ENCODE measurements at regions not wholly inside any gene's neighbourhood (a gene's known extent, or its start where the extent isn't known, plus 50 kb on each side); places are given as distances from the start of the nearest gene placed in this dataset.
"Not testable (repeated sequence)": the region's sequence is repeated elsewhere in the genome, so short reads cannot be mapped to it uniquely, and the experiment has no call there.

GRCh38 chr3:159458010-159458409, 530.6 kb upstream of the IL12A start:
- peak; percentile 33 for DNase-seq (ENCODE audit: low read depth)

GRCh38 chr3:159458982-159459381, 529.7 kb upstream of the IL12A start:
- no peak for DNase-seq (ENCODE audit: low read depth)

GRCh38 chr3:159472611-159473010, 516.0 kb upstream of the IL12A start:
- DNase-seq (ENCODE audit: low read depth) = no peak

GRCh38 chr3:159473206-159473605, 515.4 kb upstream of the IL12A start:
- no peak for DNase-seq (ENCODE audit: low read depth)

GRCh38 chr3:159480046-159480445, 508.6 kb upstream of the IL12A start:
- DNase-seq (ENCODE audit: low read depth) = no peak

- DNase-seq (ENCODE audit: low read depth) = no peak
These were observed 506.2 kb upstream of the IL12A start for GRCh38 chr3:159482241-159482993.

GRCh38 chr3:159482994-159483367, 505.7 kb upstream of the IL12A start:
- no peak for DNase-seq (ENCODE audit: low read depth)

GRCh38 chr3:159486580-159486979, 502.1 kb upstream of the IL12A start:
- DNase-seq (ENCODE audit: low read depth) = no peak

- DNase-seq (ENCODE audit: low read depth) = no peak
These were observed 501.3 kb upstream of the IL12A start for GRCh38 chr3:159487304-159487703.

GRCh38 chr3:159488602-159489001, 500.0 kb upstream of the IL12A start:
- DNase-seq (ENCODE audit: low read depth) = no peak

GRCh38 chr3:159497361-159497760, 491.3 kb upstream of the IL12A start:
- no peak for DNase-seq (ENCODE audit: low read depth)

GRCh38 chr3:159499031-159499793, 489.4 kb upstream of the IL12A start:
- DNase-seq (ENCODE audit: low read depth) = no peak

- DNase-seq (ENCODE audit: low read depth) = no peak
These were observed 487.6 kb upstream of the IL12A start for GRCh38 chr3:159501029-159501428.

- no peak for DNase-seq (ENCODE audit: low read depth)
These were observed 485.6 kb upstream of the IL12A start for GRCh38 chr3:159502986-159503385.

- DNase-seq (ENCODE audit: low read depth) = not testable (repeated sequence)
These were observed 477.6 kb upstream of the IL12A start for GRCh38 chr3:159510988-159511387.

- no peak for DNase-seq (ENCODE audit: low read depth)
These were observed 475.2 kb upstream of the IL12A start for GRCh38 chr3:159513444-159513843.

GRCh38 chr3:159513867-159514380, 474.7 kb upstream of the IL12A start:
- DNase-seq (ENCODE audit: low read depth) = no peak

GRCh38 chr3:159517105-159517504, 471.5 kb upstream of the IL12A start:
- no peak for DNase-seq (ENCODE audit: low read depth)

- no peak for DNase-seq (ENCODE audit: low read depth)
These were observed 468.0 kb upstream of the IL12A start for GRCh38 chr3:159520638-159521037.

- no peak for DNase-seq (ENCODE audit: low read depth)
These were observed 466.4 kb upstream of the IL12A start for GRCh38 chr3:159522276-159522675.

- no peak for DNase-seq (ENCODE audit: low read depth)
These were observed 460.3 kb upstream of the IL12A start for GRCh38 chr3:159528251-159528895.

- no peak for DNase-seq (ENCODE audit: low read depth)
These were observed 456.1 kb upstream of the IL12A start for GRCh38 chr3:159532577-159532976.

- no peak for DNase-seq (ENCODE audit: low read depth)
These were observed 454.1 kb upstream of the IL12A start for GRCh38 chr3:159534496-159534895.

All from fibroblast of the conjunctiva (primary cell).